ENCODE measurements at regions not wholly inside any gene's neighbourhood (a gene's known extent, or its start where the extent isn't known, plus 50 kb on each side); places are given as distances from the start of the nearest gene placed in this dataset.
"Not testable (repeated sequence)": the region's sequence is repeated elsewhere in the genome, so short reads cannot be mapped to it uniquely, and the experiment has no call there.

DNA sequence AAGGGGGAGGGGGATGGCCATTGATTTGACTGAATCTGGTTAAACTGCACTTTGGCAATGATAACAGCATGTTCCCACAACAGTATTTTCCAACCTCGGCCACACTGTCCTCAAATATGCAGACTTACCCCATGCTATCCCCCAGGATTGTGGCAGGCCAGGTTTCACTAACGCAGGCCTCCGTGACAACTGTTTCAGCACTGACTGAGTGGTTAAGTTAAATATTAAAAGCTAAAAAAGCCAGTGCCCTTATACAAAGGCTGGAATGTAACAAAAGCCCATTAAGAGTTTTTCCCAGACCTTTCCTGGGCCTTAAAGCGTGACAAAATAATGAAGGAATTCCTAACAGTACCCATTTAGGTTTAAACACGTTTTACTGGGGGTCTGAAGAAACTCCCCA lies 202.9 kb downstream of the USP25 start:
- DNase-seq, result no peak

DNA sequence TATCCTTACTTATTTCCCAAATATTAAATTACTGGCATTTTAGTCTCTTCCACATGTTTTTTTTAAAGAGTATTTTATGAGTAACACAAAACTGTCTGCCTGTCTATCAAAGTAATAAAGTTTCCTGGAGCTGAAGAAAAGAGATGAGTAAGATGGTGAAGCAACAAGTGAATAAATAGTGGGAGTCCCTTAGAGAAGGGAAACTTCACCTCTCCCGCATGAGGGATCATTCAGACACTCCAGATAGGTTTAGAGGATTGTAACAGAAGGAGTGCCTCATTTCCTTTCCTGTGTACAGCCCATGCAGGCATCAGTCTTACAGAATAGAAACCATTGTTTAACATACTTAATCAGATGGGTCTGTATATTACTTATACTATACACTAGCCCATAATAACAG lies 205.7 kb downstream of the USP25 start:
- DNase-seq, result no peak

DNA sequence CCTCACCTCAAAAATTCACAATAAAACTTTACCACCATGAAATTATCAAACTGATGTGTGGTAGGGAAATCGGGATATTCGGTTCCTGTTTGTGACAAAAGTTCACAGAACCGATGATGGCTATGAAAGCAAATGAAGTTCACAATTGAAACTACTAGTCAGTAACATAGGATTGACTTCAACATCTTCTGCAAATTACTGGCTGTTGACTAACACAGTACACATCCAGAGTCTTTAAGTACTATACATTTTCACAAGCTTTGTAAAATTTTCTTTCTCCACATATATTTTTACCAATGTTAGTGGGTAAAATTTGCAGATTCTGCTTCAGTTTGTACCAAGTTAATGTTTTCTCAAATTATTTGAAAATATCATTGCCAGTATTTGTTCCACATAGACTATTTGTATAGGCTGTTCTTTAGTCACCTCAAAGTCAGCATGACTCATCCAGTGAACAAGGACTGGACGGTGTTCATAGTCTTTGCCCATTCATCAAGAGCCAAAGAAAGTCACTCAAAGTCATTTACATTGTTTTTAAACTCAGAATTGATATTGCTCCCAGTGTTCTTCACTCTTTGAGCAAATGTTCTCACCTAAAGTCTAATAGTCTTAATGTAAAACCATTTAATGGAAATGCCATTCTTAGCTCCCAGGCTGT lies 213.4 kb downstream of the USP25 start:
- no peak for DNase-seq

DNA sequence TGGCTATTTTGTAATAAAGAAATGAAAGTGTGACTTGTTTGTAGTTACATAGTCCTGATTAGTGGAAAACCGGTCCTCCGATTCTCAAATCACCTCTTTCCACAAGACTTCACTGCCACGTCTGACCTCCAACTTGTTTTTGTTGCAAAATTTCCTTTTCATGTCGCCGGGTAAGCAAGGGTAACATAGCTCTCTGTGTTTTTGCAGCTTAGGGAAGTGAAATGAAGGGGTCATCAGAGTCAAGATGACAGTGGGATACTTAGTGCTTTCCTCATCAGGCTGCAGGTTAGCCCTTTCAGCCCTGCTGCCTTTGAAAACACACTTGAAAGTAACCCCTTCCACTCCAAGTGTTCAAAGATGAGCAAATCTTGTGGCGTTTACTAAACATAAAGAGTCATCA lies 217.9 kb downstream of the USP25 start:
- no peak for DNase-seq

DNA sequence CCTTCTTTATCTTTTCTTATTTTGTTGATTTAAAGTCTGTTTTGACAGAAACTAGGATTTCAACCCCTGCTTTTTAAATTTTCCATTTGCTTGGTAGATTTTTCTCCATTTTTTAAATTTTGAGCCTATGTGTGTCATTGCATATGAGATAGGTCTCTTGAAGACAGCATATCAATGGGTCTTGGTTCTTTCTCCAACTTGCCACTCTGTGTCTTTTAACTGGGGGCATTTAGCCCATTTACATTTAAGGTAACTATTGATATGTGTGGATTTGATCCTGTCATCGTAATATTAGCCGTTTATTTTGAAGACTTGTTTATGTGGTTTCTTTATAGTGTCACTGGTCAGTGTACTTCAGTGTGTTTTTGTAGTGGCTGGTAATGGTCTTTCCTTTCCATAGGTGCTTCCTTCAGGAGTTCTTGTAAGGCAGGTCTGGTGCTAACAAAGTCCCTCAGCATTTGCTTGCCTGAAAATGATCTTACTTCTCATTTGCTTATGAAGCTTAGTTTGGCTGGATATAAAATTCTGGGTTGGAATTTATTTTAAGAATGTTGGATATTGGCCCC lies 223.9 kb downstream of the USP25 start:
- DNase-seq, result no peak

DNA sequence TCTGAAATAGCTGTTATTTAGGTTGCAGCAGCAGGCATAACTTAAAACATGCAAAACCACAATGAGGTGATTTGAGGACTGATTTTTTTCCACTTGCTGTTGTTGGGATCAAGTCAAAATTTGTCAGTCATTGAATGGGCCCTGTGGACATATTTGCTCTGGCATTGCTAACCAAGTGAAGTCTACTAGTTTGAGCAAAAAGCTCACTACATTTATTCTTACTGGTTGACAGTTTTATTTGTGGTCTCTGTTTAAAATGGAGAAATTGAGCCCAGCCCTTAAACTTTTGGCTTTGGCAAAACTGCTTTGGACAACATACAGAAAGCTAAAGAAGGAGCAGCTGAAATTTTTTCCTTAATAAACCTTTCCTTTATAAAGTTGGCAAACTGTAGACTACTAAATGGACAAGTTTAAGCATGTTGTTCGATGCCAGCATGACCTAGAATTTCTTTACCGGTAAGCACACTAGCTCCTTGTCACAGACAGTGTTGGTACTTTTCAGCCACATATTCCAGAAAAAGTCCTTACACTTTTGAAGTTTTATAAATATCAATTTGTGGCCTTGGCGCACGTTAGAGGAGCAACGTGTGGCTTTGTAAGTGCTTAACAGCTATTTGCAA lies 234.6 kb downstream of the USP25 start:
- DNase-seq, result no peak

DNA sequence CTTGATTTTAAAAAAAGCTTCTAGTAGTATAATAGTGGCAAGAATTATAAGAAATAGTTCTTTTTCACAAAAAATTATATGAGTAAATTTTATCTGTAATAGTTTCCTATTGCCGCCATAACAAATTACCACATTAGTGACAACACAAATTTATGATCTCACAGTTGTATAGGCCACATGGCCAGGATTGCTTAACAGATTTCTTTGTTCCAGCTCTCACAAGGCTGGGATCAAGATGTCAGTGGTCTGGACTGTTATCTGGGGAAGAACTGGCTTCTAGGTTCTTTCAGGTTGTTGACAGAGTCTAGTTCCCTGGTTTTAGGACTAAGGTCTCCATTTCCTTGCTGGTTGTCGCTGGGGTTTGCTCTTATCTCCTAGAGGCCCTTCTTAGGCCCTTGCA lies 236.4 kb downstream of the USP25 start:
- DNase-seq, result no peak

DNA sequence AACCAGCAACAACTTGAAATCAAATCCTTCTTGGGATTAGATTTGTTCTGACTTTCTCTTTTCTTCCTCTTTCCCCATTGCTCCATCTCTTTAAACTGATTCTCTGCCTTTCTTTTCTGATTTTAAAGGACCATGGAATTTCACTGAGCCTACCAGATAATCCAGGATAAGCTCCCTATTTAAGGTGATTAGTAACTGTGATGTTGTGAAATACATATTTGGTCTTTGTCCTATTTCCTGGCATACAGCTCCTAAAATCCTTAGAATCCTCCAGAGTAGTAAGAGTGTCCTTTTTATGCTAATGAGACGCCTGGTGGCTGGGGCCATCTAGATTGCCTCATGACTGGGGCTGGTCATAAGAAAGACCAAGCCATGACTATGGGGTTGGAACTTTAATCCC lies 236.9 kb downstream of the USP25 start:
- no peak for DNase-seq

DNA sequence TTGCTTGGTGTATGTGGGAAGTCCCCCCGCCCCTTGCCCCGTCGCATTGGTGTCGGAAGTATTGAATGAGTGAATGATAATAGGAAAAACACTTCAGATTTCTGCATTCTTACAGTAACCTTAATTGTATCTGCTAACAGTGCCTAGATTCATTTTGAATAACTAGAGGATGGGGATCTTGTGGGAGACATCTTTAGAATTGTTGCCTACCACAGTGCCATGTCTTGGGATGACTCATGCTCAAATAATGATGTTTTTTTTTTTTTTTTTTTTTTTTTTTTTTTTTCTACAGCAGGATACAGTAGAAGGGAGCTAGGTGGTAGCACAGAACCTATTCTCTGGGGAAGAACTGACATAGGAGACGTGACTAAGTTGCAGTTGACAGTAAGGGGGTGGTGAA lies 237.9 kb downstream of the USP25 start:
- DNase-seq, result no peak

DNA sequence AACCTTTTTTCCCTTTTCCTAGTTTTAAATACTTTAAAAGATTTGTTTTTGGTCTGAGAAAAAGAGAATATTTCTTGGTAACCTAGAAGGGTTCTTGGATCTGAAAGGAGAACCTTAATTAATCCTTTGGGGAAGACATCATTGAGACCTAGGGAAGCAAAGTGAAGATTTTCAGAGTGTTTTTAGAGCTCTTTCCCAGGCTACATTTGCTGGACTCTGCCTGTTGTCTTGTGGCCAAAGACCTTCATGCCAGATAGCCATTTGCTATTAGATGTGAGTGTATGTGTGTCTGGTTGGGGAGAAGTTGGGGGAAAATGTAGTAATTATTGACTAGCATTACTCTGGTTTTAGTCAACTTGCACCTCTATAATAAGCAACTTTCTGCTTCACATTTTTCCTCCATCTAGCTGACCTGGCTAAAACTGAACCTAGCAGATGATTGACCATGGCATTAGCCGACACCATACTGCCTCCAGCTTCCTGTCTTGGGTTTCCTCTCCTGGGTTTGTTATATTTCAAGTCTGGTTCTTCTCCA lies 239.1 kb downstream of the USP25 start:
- DNase-seq, result no peak

DNA sequence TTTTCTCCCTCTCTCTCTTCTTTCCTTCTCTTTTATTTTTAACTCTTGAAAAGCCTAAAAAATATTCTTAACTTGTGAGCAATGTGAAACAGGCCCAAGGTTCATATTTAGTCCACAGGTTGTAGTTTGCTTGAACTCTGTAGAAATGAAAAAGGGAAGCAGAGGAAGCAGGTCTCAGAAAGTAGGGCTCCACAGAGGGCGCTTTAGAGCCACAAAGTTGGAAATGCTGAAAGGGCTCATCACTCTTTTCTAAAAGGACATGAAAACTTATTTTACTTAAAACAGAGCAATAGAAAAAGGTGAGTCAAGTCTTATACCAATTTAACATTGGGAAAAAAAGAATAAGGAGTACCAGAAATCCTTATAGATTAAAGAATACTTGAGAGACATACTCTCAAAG lies 247.0 kb downstream of the USP25 start:
- no peak for DNase-seq

DNA sequence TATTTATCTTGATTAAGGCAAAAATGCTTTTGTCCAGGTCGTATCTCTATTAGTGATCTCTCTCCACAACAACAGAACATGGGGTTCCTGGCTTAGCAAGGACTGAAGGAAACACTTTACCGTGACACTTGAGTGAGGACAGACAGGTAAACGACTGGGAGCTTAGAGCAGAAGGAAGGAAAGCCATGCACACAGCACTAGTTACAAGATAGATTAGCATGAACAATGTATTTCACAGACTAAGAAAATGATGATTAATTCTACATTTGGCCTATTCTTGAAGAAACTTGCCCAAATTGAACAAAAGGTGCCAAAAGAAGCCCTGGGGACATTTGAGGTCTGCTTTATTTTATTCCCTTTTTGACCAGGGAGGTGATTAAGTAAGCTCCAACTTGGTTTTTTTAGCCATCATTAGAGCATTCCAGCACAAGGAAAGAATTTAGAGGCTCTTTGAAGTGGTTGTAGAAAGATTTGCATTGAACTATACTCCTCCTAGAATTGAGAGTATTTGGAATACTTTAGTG lies 248.5 kb downstream of the USP25 start:
- DNase-seq, result no peak

DNA sequence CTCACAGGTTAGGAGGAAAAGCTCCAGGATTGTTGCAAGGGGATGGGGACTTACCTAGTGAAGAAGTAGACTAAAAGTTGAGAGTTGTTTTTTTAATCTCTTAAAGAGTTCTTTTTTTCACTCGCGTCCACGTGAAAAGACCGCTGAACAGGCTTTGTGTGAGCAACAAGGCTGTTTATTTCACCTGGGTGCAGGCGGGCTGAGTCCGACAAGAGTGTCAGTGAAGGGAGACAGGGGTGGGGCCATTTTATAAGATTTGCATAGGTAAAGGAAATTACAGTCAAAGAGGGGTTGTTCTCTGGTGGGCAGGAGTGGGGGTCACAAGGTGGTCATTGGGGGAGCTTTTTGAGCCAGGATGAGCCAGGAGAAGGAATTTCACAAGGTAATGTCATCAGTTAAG lies 249.7 kb downstream of the USP25 start:
- not testable (repeated sequence) for DNase-seq

DNA sequence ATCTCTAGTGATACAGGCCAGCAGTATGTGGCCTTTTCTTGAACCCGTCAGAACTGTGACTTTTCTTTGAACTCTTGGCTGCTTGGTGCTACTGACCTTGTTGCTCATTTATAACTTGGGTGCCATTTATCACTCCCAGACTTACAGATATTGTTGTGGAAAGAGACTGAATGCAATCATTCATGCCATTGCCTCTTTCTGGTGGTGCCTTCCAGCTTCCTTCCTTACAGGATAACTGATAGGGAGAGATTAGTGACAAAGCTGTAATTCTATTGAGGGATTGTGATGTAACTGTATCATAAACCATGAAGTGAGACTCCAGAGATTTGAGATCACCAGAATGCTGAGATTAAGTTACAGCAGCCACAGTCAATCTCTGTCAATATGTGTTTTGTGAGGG lies 256.5 kb downstream of the USP25 start:
- DNase-seq, result peak; percentile 22

DNA sequence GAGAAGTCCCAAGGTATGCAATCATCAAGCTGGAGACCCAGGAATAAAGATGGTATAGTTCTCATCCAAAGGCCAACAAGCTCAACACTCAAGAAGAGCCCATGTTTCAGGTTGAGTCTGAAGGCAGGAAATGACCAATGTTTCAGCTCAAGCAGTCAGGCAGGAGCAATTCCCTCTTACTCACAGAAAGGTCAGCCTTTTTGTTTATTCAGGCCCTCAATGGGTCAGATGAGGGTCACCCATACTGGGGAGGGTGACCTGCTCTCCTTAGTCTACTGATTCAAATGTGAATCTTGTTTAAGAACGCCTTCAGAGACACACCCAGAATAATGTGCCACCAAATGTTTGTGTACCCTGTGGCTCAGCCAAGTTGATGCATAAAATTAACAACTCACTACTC lies 262.4 kb downstream of the USP25 start:
- no peak for DNase-seq

DNA sequence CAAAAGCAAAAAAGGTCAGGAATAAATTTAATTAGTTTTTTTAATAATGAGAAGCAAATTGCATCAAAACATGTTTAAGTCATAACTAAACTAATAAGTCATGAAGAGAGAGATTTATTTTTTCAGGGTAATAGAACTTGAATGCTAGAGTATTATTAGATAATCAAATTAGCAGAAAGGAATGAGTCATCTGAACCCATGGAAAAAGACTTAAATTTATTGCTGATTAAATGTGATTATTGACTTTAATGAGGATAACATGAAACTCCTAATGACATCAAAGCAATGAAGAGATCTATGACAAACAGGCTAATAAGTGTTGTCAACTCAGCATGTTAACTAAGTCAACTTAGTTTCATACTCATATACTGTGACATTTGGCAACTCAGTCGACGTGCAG lies 264.2 kb downstream of the USP25 start:
- no peak for DNase-seq

DNA sequence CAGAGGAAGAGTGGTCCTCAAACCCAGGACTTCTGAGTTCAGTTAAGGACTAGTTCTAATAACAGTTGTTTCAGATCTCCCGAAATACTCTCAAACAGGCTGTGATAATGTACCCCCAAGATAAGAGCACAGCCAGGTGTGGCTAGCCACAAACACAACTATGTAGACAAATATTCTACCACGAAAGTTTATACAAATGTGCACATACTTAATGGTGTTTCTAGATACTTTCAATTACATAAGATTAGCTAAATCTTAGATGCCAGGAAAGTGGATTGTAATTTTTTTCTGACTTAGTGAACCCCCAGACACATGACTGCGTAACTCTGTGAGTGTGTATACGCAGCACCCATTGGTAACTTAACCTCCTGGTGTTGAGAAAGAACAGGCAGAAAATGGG lies 270.0 kb downstream of the USP25 start:
- DNase-seq, result no peak

DNA sequence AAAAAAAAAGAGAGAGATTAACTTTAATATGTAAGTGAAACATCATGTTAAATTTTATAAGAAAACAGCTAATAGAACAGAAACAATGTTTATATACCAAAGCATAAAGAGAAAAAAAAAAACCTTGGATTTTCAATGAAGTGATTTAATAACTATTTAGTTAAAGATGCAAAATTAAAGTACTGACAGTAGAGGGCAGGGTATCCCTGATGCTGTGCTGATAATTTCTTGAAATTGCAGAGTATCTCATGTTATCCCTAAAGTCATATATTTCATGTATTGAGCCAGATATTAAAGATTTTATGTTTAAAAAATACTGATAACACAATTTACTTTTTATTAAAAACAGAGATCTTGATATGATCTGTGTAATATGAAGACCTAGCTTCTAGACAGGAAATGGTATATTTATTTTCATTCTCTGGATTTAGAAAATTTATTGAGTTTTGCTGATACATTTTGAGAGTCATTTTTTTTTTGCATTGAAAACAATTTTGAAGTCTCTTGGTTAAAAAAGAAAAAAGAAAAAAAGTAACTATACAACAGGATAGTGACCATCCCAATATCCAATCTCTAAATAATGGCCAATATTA lies 273.2 kb downstream of the USP25 start:
- DNase-seq, result peak; percentile 46

DNA sequence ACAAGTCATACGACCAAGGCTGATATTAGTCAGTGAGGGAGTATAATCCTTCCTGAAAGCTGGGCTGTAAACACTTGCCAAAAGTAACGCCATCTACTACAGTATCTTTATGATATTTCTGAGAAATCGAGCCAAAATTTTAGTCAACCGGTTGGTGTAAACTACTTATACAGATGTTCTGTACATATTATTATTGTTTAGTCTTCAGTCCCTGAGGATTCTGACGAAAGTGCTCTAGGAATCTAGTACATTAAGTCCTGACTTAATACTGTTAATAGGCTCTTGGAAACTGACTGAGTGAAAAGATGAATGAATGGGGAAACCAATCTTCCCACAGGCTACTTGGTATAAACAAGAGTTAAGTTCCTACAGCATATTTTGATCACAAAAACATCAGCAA lies 274.3 kb downstream of the USP25 start:
- peak; percentile 30 for DNase-seq

DNA sequence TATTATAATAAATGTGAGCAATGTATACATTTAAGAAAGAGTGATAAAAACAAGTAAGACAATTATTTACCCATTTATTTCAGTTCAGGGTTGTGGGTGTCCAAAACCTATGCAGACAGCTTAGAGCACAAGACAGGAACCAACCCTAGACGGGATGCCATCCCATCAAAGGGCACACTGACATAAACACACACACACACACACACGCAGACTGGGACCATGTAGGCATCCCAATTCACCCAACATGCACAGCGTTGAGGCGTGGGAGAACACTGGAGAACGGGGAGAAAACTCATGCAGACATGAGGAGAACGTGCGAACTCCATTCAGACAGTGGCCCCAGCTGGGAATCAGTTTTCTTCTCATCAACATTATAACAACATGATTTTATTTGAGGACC lies 274.7 kb downstream of the USP25 start:
- no peak for DNase-seq

DNA sequence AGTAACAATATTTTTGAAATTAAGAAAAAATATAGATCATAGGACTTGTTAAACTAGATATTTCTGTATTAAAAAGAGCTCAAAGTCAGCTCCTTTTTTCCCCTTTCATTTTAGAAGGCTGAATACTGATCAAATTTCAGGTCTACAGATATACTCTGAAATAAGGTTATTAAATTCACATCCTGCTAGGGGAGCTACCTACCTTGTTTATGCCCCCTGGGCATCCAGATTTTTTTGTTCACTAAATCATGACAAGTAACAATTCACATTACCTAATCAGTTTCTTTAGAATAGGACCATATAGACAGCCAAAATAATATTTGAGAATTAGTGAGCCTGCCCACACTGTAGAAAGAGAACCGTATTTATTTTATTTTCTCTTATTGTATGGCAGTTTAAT lies 276.2 kb downstream of the USP25 start:
- DNase-seq, result no peak

DNA sequence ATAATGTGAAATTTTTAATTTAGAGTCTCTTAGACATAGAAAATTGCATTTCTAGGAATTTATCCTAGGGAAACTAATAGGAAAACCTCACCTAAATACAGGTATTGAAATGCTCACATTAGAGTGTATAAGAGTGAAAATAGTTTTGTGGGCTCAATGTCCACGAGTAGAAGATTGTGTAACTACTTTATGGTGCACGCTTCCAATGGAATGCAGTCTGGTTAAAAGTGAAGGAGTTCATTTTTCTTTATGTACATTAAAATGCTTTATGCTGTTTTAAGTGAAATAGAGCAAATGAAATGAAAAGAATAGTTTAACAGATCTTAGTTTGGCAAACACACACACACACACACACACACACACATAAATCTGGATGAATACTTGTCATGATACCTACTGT lies 278.2 kb downstream of the USP25 start:
- no peak for DNase-seq

DNA sequence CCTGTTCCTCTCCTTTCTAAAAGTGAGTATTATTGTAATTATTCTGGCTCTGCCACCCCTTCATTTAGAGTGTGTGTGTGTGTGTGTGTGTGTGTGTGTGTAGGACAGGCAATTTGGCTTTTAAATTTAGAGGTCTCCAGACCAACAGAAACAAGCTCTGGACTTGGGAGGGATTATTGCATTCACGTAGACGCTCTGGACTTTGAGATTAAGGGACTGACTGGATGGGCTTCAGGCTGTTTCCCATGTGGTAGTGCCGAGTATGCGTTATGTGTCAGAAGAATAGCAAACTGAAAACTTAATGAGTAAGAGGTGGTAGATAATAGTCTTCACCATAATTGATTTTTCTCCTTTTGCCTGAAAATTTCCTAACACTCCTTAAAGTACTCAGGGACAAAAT lies 281.9 kb downstream of the USP25 start:
- no peak for DNase-seq

DNA sequence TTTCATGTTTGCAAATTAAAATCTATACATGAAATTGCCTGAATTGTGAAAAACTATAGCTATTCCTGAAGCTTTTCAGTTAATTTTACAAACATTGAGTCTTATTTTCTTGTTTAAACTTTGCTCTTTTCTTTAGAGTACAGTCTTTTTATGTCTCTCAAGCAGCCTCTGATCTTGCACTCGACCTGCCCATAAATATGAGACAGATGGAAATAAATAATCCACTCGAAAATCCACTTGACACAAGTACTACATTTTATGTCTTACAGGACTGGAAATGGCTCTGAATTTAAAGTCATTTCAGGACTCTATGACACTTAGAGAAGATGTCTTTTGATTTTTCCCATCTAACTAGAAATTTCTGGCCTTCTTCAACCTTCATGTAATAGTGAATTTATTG lies 283.8 kb downstream of the USP25 start:
- no peak for DNase-seq

All from eye (tissue), 1 donor.